Caco-2 (cell line): ENCODE measurements at regions not wholly inside any gene's neighbourhood (a gene's known extent, or its start where the extent isn't known, plus 50 kb on each side); places are given as distances from the start of the nearest gene placed in this dataset.

Experiments used
- BruUV-seq: library from RNA; stranded (reverse); fragments of 400-500 nt; replicated peaks from 2 replicates; lab custom pipeline; 2021; lab: Mats Ljungman, UMichigan
- CTCF ChIA-PET: fragments of 300-600 bp; sonication (Branson Sonifier 250); formaldehyde crosslinking; loops from one replicate; lab custom pipeline; 2022; ENCODE audit warnings: antibody characterized with exemption; lab: Charles Lee
- POLR2A ChIA-PET: fragments of 300-600 bp; sonication (Branson Sonifier 250); formaldehyde crosslinking; loops from one replicate; lab custom pipeline; 2022; ENCODE audit warnings: antibody characterized with exemption; lab: Charles Lee
- DNase-seq, 2 experiments: peaks; one replicate each; pipeline versions ENCODE4 v3.0.0 to v3.0.0-alpha.2; 2020 to 2022
- H3K27me3 ChIP-seq: replicated peaks from 2 replicates; pipeline ENCODE4 v1.6.0; 2011; ENCODE audit warnings: low read length; ENCODE audit not compliant: control insufficient read depth, insufficient read depth
- H3K36me3 ChIP-seq: 2 replicates; pipeline ENCODE4 v1.5.1; 2011; ENCODE audit warnings: low read length; ENCODE audit not compliant: control insufficient read depth, insufficient read depth
- H3K4me1 ChIP-seq: fragments of 250-450 bp; sonication (Bioruptor Pico); 2 replicates; pipeline ENCODE4 v1.5.1; 2020; ENCODE audit warnings: mild to moderate bottlenecking
- H3K4me3 ChIP-seq: 2 replicates; pipeline ENCODE4 v1.5.1; 2011; ENCODE audit warnings: low read depth, mild to moderate bottlenecking, control low read depth, low read length
- H3K9me3 ChIP-seq: fragments of 250-450 bp; sonication (Bioruptor Pico); 2 replicates; pipeline ENCODE4 v1.5.1; 2020; ENCODE audit warnings: mild to moderate bottlenecking, moderate library complexity
- H3K27ac Mint-ChIP-seq: one replicate; pipeline ENCODE4 v1.8.0; 2022; ENCODE audit warnings: mixed read lengths; ENCODE audit not compliant: unreplicated experiment
- H3K27me3 Mint-ChIP-seq: one replicate; pipeline ENCODE4 v1.8.0; 2022; ENCODE audit warnings: mixed read lengths; ENCODE audit not compliant: insufficient read depth, unreplicated experiment
- H3K36me3 Mint-ChIP-seq: one replicate; pipeline ENCODE4 v1.8.0; 2022; ENCODE audit warnings: mild to moderate bottlenecking, mixed read lengths; ENCODE audit not compliant: insufficient read depth, unreplicated experiment
- H3K4me1 Mint-ChIP-seq: one replicate; pipeline ENCODE4 v1.8.0; 2022; ENCODE audit warnings: low read depth, mixed read lengths; ENCODE audit not compliant: unreplicated experiment
- H3K4me3 Mint-ChIP-seq: one replicate; pipeline ENCODE4 v1.8.0; 2022; ENCODE audit warnings: mild to moderate bottlenecking, moderate library complexity, mixed read lengths; ENCODE audit not compliant: unreplicated experiment
- H3K9me3 Mint-ChIP-seq: one replicate; pipeline ENCODE4 v1.8.0; 2022; ENCODE audit warnings: mixed read lengths; ENCODE audit not compliant: unreplicated experiment
- intact Hi-C: fragments of 100-400 bp; cut with micrococcal nuclease; formaldehyde crosslinking; loops from one replicate; pipeline ENCODE4 v1.10.0; 2022; ENCODE audit not compliant: unreplicated experiment
- TF ChIP-seq, protein P1 (sequence below), 2 experiments: fragments of 200-600 bp in 1 of 2; IDR thresholded peaks; 1 replicate in 1 of 2; 2 replicates in 1 of 2; pipeline versions ENCODE4 v1.5.1 to v1.8.0; 2011 to 2022; ENCODE audit warnings: antibody characterized with exemption in 1 of 2, control low read depth in 1 of 2, inconsistent platforms in 1 of 2, low read depth in 1 of 2, low read length in 1 of 2, mild to moderate bottlenecking in 1 of 2, moderate library complexity in 1 of 2; ENCODE audit not compliant: insufficient read depth in 1 of 2, severe bottlenecking in 1 of 2, unreplicated experiment in 1 of 2

DNA sequence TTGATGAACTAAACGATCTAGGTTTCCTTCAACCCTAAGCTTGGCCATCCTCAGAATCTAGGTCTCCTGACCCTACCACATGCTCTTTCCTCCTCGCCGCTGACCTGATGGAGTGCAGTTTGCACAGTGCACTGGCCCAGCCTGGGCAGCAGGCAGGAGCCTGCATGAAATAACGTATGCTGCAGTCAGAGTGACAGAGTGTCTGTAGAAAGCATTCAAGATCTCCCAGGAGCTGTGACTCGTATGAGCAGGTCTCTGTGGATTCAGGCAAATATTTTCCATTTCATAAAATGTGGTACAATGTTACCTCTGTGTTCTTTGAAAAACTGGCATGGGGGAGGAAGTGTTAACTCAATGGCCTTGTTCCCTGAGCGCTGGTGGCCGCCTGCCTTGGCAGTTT lies 441.8 kb downstream of the RPS24 start:
- TF ChIP-seq, protein P1, sequence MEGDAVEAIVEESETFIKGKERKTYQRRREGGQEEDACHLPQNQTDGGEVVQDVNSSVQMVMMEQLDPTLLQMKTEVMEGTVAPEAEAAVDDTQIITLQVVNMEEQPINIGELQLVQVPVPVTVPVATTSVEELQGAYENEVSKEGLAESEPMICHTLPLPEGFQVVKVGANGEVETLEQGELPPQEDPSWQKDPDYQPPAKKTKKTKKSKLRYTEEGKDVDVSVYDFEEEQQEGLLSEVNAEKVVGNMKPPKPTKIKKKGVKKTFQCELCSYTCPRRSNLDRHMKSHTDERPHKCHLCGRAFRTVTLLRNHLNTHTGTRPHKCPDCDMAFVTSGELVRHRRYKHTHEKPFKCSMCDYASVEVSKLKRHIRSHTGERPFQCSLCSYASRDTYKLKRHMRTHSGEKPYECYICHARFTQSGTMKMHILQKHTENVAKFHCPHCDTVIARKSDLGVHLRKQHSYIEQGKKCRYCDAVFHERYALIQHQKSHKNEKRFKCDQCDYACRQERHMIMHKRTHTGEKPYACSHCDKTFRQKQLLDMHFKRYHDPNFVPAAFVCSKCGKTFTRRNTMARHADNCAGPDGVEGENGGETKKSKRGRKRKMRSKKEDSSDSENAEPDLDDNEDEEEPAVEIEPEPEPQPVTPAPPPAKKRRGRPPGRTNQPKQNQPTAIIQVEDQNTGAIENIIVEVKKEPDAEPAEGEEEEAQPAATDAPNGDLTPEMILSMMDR (IDR thresholded peaks at IDR 0.05; ENCODE audit: insufficient read depth in 1 of 2, low read depth in 1 of 2, low read length in 1 of 2, severe bottlenecking in 1 of 2, unreplicated experiment in 1 of 2): no peak
- intact Hi-C loops: no loop called here
- Histone ChIP-seq H3K27me3 (no peaks in the 10 kb centered on the region; the same call in 1 of the 2 replicates), H3K4me1 (peaks cover 3% of the 10 kb centered on the region; the same call in 1 of the 2 replicates), H3K4me3 (no peak overlapping the region), H3K9me3 (no peaks in the 10 kb centered on the region), H3K36me3 (no peaks in the 10 kb centered on the region)
- Mint-ChIP-seq H3K36me3 (no peaks in the 10 kb centered on the region), H3K27ac (no peak overlapping the region), H3K9me3 (no peaks in the 10 kb centered on the region), H3K4me3 (no peak overlapping the region), H3K4me1 (peaks cover 8% of the 10 kb centered on the region), H3K27me3 (no peaks in the 10 kb centered on the region)
- POLR2A ChIA-PET: no interaction called here
- no TSS peak for BruUV-seq
- DNase-seq: no peak
- CTCF ChIA-PET: no interaction called here

GRCh38 chr10:78476156-78476555 lies 442.5 kb downstream of the RPS24 start:
- peaks cover 7% of the 10 kb centered on the region for H3K4me1 Mint-ChIP-seq
- no peak for DNase-seq
- no TSS peak for BruUV-seq
- ChIA-PET CTCF (no interaction called here), POLR2A (no interaction called here)
- Histone ChIP-seq H3K27me3 (no peaks in the 10 kb centered on the region; the same call in 1 of the 2 replicates), H3K36me3 (no peaks in the 10 kb centered on the region), H3K4me3 (no peak overlapping the region), H3K9me3 (no peaks in the 10 kb centered on the region), H3K4me1 (peaks cover 3% of the 10 kb centered on the region; the same call in 1 of the 2 replicates)
- no peaks in the 10 kb centered on the region for H3K9me3 Mint-ChIP-seq
- no peaks in the 10 kb centered on the region for H3K36me3 Mint-ChIP-seq
- intact Hi-C loops: no loop called here
- no peak overlapping the region for H3K4me3 Mint-ChIP-seq
- H3K27ac Mint-ChIP-seq: no peak overlapping the region
- TF ChIP-seq, protein P1 (IDR thresholded peaks at IDR 0.05; ENCODE audit: insufficient read depth in 1 of 2, low read depth in 1 of 2, low read length in 1 of 2, severe bottlenecking in 1 of 2, unreplicated experiment in 1 of 2): no peak
- no peaks in the 10 kb centered on the region for H3K27me3 Mint-ChIP-seq

GRCh38 chr10:78476844-78477243 lies 443.2 kb downstream of the RPS24 start:
- no peaks in the 10 kb centered on the region for H3K4me1 Mint-ChIP-seq
- H3K36me3 Mint-ChIP-seq: no peaks in the 10 kb centered on the region
- H3K9me3 ChIP-seq: no peaks in the 10 kb centered on the region
- no peak overlapping the region for H3K27ac Mint-ChIP-seq
- no peaks in the 10 kb centered on the region; the same call in 1 of the 2 replicates for H3K27me3 ChIP-seq
- intact Hi-C loops: no loop called here
- CTCF ChIA-PET: no interaction called here
- no peaks in the 10 kb centered on the region for H3K27me3 Mint-ChIP-seq
- BruUV-seq: no TSS peak
- no peak overlapping the region for H3K4me3 Mint-ChIP-seq
- POLR2A ChIA-PET: no interaction called here
- TF ChIP-seq, protein P1 (IDR thresholded peaks at IDR 0.05; ENCODE audit: insufficient read depth in 1 of 2, low read depth in 1 of 2, low read length in 1 of 2, severe bottlenecking in 1 of 2, unreplicated experiment in 1 of 2): no peak
- no peaks in the 10 kb centered on the region for H3K36me3 ChIP-seq
- H3K4me3 ChIP-seq: no peak overlapping the region
- peaks cover 3% of the 10 kb centered on the region; the same call in 1 of the 2 replicates for H3K4me1 ChIP-seq
- DNase-seq: no peak
- no peaks in the 10 kb centered on the region for H3K9me3 Mint-ChIP-seq
